Activated B cell treated with CpG ODN at 0.5 μM for 24 hours (primary cell): ENCODE measurements at regions not wholly inside any gene's neighbourhood (a gene's known extent, or its start where the extent isn't known, plus 50 kb on each side); places are given as distances from the start of the nearest gene placed in this dataset.

Experiments
- ATAC-seq: fragments of 200-7000 bp; cut with Tn5 transposase; one replicate; pipeline ENCODE4 v1.10.0; 2021; ENCODE audit warnings: low read depth, mild to moderate bottlenecking, moderate library complexity
- CTCF ChIA-PET: fragments of 350-600 bp; sonication (Branson Sonifier 250); formaldehyde crosslinking; loops from one replicate; lab custom pipeline; 2021; ENCODE audit warnings: antibody characterized with exemption; lab: Charles Lee
- POLR2A ChIA-PET: fragments of 350-600 bp; sonication (Branson Sonifier 250); formaldehyde crosslinking; loops from one replicate; lab custom pipeline; 2021; ENCODE audit warnings: antibody characterized with exemption; lab: Charles Lee
- DNase-seq: peaks from one replicate; pipeline ENCODE4 v3.0.0; 2022
- H3K27ac Mint-ChIP-seq: one replicate; pipeline ENCODE4 v1.8.0; 2020; ENCODE audit warnings: mixed read lengths
- H3K27me3 Mint-ChIP-seq: one replicate; pipeline ENCODE4 v1.8.0; 2021; ENCODE audit warnings: mixed read lengths
- H3K36me3 Mint-ChIP-seq: one replicate; pipeline ENCODE4 v1.8.0; 2021; ENCODE audit warnings: low read depth, mixed read lengths
- H3K4me1 Mint-ChIP-seq: one replicate; pipeline ENCODE4 v1.8.0; 2021; ENCODE audit warnings: mixed read lengths
- H3K4me3 Mint-ChIP-seq: one replicate; pipeline ENCODE4 v1.8.0; 2020; ENCODE audit warnings: mild to moderate bottlenecking, mixed read lengths
- H3K9me3 Mint-ChIP-seq: one replicate; pipeline ENCODE4 v1.8.0; 2020; ENCODE audit warnings: mixed read lengths
- CTCF ChIP-seq: fragments of 200-600 bp; IDR thresholded peaks from one replicate; pipeline ENCODE4 v1.8.0; 2022; ENCODE audit warnings: antibody characterized with exemption, mild to moderate bottlenecking
- intact Hi-C: fragments of 100-400 bp; cut with micrococcal nuclease; formaldehyde crosslinking; loops from one replicate; pipeline ENCODE4 v1.15.1; 2024

- POLR2A ChIA-PET = no interaction called here
Measured at GRCh38 chr11:19553683-19554333, 158.8 kb upstream of the NAV2 start.

GRCh38 chr11:19552656-19553260, 159.9 kb upstream of the NAV2 start:
- no peaks in the 10 kb centered on the region for H3K4me1 Mint-ChIP-seq
- no peak overlapping the region for H3K27ac Mint-ChIP-seq
- no peak for ATAC-seq
- CTCF ChIA-PET = interaction anchor here (0.9 to 3.2 kb wide), 9 partner anchors 9 to 480 kb away, joined by 3 to 29 read pairs (median 3); no protein-coding TSS in a partner anchor
- TF ChIP-seq CTCF = no peak
- POLR2A ChIA-PET = no interaction called here
- no peak for DNase-seq
- no peaks in the 10 kb centered on the region for H3K9me3 Mint-ChIP-seq
- peaks cover 5% of the 10 kb centered on the region for H3K27me3 Mint-ChIP-seq
- intact Hi-C loops = loop anchor here (1.0 to 10.0 kb wide), 6 partner anchors 226 to 1435 kb away; no protein-coding TSS in a partner anchor
- no peak overlapping the region for H3K4me3 Mint-ChIP-seq
- no peaks in the 10 kb centered on the region for H3K36me3 Mint-ChIP-seq

More at GRCh38 chr11:19553683-19554333, 158.8 kb upstream of the NAV2 start:
- CTCF ChIA-PET = interaction anchor here (0.7 to 3.2 kb wide), 8 partner anchors 10 to 483 kb away, joined by 3 to 29 read pairs (median 4); no protein-coding TSS in a partner anchor
- Mint-ChIP-seq H3K9me3 (no peaks in the 10 kb centered on the region), H3K4me3 (no peak overlapping the region), H3K4me1 (no peaks in the 10 kb centered on the region), H3K27ac (no peak overlapping the region), H3K27me3 (peaks cover 6% of the 10 kb centered on the region), H3K36me3 (no peaks in the 10 kb centered on the region)
- peak; percentile 53 for DNase-seq
- ATAC-seq = peak; percentile 66
- intact Hi-C loops = loop anchor here (1.0 to 10.0 kb wide), 6 partner anchors 228 to 1437 kb away; no protein-coding TSS in a partner anchor
- TF ChIP-seq CTCF = no peak

- ATAC-seq (no peak), DNase-seq (no peak)
- Mint-ChIP-seq H3K4me1 (no peaks in the 10 kb centered on the region), H3K36me3 (no peaks in the 10 kb centered on the region), H3K27ac (no peak overlapping the region), H3K27me3 (no peaks in the 10 kb centered on the region), H3K4me3 (no peak overlapping the region), H3K9me3 (no peaks in the 10 kb centered on the region)
- POLR2A ChIA-PET = no interaction called here
- CTCF ChIA-PET = interaction anchor here (0.9 to 3.2 kb wide), 6 partner anchors 28 to 479 kb away, joined by 3 to 29 read pairs (median 3); no protein-coding TSS in a partner anchor
- intact Hi-C loops = loop anchor here (5.0 to 10.0 kb wide), 2 partner anchors 387 to 1435 kb away; no protein-coding TSS in a partner anchor
- no peak for TF ChIP-seq CTCF
Measured at GRCh38 chr11:19552161-19552560, 160.5 kb upstream of the NAV2 start.

GRCh38 chr11:19551457-19551856, 161.2 kb upstream of the NAV2 start:
- TF ChIP-seq CTCF = no peak
- Mint-ChIP-seq H3K36me3 (no peaks in the 10 kb centered on the region), H3K9me3 (no peaks in the 10 kb centered on the region), H3K27me3 (peaks cover 2% of the 10 kb centered on the region), H3K27ac (no peak overlapping the region), H3K4me3 (no peak overlapping the region), H3K4me1 (no peaks in the 10 kb centered on the region)
- intact Hi-C loops = loop anchor here (5.0 to 10.0 kb wide), 2 partner anchors 387 to 1434 kb away; no protein-coding TSS in a partner anchor
- CTCF ChIA-PET = interaction anchor here (1.3 to 3.2 kb wide), 3 partner anchors 9 to 321 kb away, joined by 3 to 29 read pairs (median 3); no protein-coding TSS in a partner anchor
- ATAC-seq = no peak
- POLR2A ChIA-PET = no interaction called here
- DNase-seq = no peak

- Mint-ChIP-seq H3K36me3 (no peaks in the 10 kb centered on the region), H3K4me1 (no peaks in the 10 kb centered on the region), H3K27me3 (peaks cover 7% of the 10 kb centered on the region), H3K4me3 (no peak overlapping the region), H3K9me3 (no peaks in the 10 kb centered on the region), H3K27ac (no peak overlapping the region)
- POLR2A ChIA-PET = no interaction called here
- ATAC-seq (no peak), DNase-seq (no peak)
- no peak for TF ChIP-seq CTCF
- intact Hi-C loops = no loop called here
- CTCF ChIA-PET = interaction anchor here (2.4 kb wide), 1 partner anchor 10 kb away, joined by 6 read pairs; no protein-coding TSS in a partner anchor
Measured at GRCh38 chr11:19547044-19547443, 165.6 kb upstream of the NAV2 start.
